ENCODE measurements at regions not wholly inside any gene's neighbourhood (a gene's known extent, or its start where the extent isn't known, plus 50 kb on each side); places are given as distances from the start of the nearest gene placed in this dataset.

- ChIA-PET POLR2A (no interaction called here), CTCF (no interaction called here)
- no peak for DNase-seq (ENCODE audit: low read depth, low spot score)
- no peak overlapping the region for H3K4me3 ChIP-seq (ENCODE audit: low read depth, low read length)
- no peak for TF ChIP-seq CTCF (IDR thresholded peaks at IDR 0.05; ENCODE audit: insufficient read depth, low read length, missing control alignments)
Observed at GRCh38 chr9:13555516-13555915, 276.0 kb upstream of the MPDZ start.

- POLR2A ChIA-PET, result no interaction called here
Observed at GRCh38 chr9:13554626-13555025, 275.1 kb upstream of the MPDZ start.

GRCh38 chr9:13552606-13553215, 273.2 kb upstream of the MPDZ start:
- DNase-seq (ENCODE audit: low read depth, low spot score), result no peak
- TF ChIP-seq CTCF (IDR thresholded peaks at IDR 0.05; ENCODE audit: insufficient read depth, low read length, missing control alignments), result no peak
- CTCF ChIA-PET, result no interaction called here
- H3K4me3 ChIP-seq (ENCODE audit: low read depth, low read length), result no peak overlapping the region
- POLR2A ChIA-PET, result no interaction called here

More at GRCh38 chr9:13554626-13555025, 275.1 kb upstream of the MPDZ start:
- DNase-seq (ENCODE audit: low read depth, low spot score), result no peak
- no peak overlapping the region for H3K4me3 ChIP-seq (ENCODE audit: low read depth, low read length)
- CTCF ChIA-PET, result no interaction called here
- TF ChIP-seq CTCF (IDR thresholded peaks at IDR 0.05; ENCODE audit: insufficient read depth, low read length, missing control alignments), result no peak

- ChIA-PET CTCF (no interaction called here), POLR2A (no interaction called here)
- no peak for TF ChIP-seq CTCF (IDR thresholded peaks at IDR 0.05; ENCODE audit: insufficient read depth, low read length, missing control alignments)
- no peak overlapping the region for H3K4me3 ChIP-seq (ENCODE audit: low read depth, low read length)
- no peak for DNase-seq (ENCODE audit: low read depth, low spot score)
Observed at GRCh38 chr9:13550519-13550918, 271.0 kb upstream of the MPDZ start.

GRCh38 chr9:13548535-13548934, 269.0 kb upstream of the MPDZ start:
- ChIA-PET CTCF (no interaction called here), POLR2A (no interaction called here)
- no peak for TF ChIP-seq CTCF (IDR thresholded peaks at IDR 0.05; ENCODE audit: insufficient read depth, low read length, missing control alignments)
- DNase-seq (ENCODE audit: low read depth, low spot score), result no peak
- no peak overlapping the region for H3K4me3 ChIP-seq (ENCODE audit: low read depth, low read length)

- no peak for TF ChIP-seq CTCF (IDR thresholded peaks at IDR 0.05; ENCODE audit: insufficient read depth, low read length, missing control alignments)
- no peak overlapping the region for H3K4me3 ChIP-seq (ENCODE audit: low read depth, low read length)
- ChIA-PET POLR2A (no interaction called here), CTCF (no interaction called here)
- no peak for DNase-seq (ENCODE audit: low read depth, low spot score)
Observed at GRCh38 chr9:13535141-13535540, 255.6 kb upstream of the MPDZ start.

Measured in AG04449 (cell line).